ENCODE measurements at regions not wholly inside any gene's neighbourhood (a gene's known extent, or its start where the extent isn't known, plus 50 kb on each side); places are given as distances from the start of the nearest gene placed in this dataset.

DNA sequence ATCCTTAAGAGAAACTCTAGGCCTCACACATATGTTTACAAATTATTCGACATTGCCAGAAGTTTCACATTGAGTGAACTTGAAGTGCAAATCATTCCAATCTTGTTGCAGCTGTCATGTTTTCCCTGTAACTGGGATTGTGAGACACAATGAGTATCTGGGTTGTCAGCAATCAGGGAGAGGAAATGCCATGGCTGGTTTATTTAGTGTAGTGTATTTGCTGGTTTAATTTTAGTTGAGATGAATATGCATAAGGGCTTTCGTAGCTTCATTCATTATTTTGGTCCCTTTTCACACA is 54.2 kb upstream of the USP1 start:
- peaks cover 13% of the 10 kb centered on the region for H3K4me1 ChIP-seq (ENCODE audit: control insufficient read depth, insufficient read depth, low read length)
- TF ChIP-seq ZNF664 (tag by site-specific recombination; IDR thresholded peaks at IDR 0.05), result peak; percentile 26; the same call in 1 of the 2 replicates
- TF ChIP-seq, protein P1, sequence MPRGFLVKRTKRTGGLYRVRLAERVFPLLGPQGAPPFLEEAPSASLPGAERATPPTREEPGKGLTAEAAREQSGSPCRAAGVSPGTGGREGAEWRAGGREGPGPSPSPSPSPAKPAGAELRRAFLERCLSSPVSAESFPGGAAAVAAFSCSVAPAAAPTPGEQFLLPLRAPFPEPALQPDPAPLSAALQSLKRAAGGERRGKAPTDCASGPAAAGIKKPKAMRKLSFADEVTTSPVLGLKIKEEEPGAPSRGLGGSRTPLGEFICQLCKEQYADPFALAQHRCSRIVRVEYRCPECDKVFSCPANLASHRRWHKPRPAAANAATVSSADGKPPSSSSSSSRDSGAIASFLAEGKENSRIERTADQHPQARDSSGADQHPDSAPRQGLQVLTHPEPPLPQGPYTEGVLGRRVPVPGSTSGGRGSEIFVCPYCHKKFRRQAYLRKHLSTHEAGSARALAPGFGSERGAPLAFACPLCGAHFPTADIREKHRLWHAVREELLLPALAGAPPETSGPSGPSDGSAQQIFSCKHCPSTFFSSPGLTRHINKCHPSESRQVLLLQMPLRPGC (tag by site-specific recombination; IDR thresholded peaks at IDR 0.05), result no peak
- no peak for TF ChIP-seq ZNF248 (tag by site-specific recombination; IDR thresholded peaks at IDR 0.05)

DNA sequence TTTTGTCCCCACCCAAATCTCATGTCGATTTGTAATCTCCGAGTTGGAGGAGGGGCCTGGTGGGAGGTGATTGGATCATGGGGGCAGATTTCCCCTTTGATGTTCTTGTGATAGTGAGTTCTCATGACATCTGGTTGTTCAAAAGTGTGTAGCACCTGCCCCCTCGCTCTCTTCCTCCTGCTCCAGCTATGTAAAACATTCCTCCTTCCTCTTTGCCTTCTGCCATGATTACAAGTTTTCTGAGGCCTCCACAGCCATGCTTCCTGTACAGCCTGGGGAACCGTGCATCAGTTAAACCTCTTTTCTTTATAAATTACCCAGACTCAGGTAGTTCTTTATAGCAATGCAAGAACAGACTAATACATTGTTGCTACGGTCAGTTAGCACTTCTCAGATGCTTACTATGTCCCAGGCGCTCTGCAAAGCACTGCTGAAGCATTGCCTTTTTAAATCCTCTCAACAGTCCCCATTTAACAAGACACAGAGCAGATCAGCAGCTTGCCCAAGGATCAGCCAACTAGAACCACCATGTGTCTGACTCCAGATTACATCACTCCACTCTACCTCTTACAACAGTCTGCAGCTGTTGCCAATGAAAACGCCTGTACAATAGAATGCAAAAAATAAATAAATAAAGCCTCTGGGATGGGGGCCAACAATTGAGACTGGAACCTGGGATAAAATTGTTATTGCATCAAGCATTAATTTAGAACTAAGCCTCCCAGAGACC is 52.4 kb upstream of the USP1 start:
- Histone ChIP-seq H3K4me1 (ENCODE audit: control insufficient read depth, insufficient read depth, low read length) (peaks cover 13% of the 10 kb centered on the region), H3K36me3 (ENCODE audit: control insufficient read depth in 2 of 2, insufficient read depth in 1 of 2, low read length in 2 of 2) (no peaks in the 10 kb centered on the region), H3K27ac (ENCODE audit: extremely low read depth, low read depth, low read length) (peak overlapping the region; percentile 68), H3K4me3 (ENCODE audit: low read depth, low read length) (no peak overlapping the region), H3K9me3 (ENCODE audit: control insufficient read depth, insufficient read depth, low read depth, low read length) (no peaks in the 10 kb centered on the region)
- ChIA-PET POLR2A (no interaction called here), CTCF (no interaction called here)
- TF ChIP-seq MEIS1 (CRISPR knock-in tag; IDR thresholded peaks at IDR 0.05; ENCODE audit: borderline replicate concordance), result no peak
- TF ChIP-seq ZNF202 (tag by site-specific recombination; IDR thresholded peaks at IDR 0.05; ENCODE audit: borderline replicate concordance), result no peak
- no peak for TF ChIP-seq KLF7 (tag by site-specific recombination; IDR thresholded peaks at IDR 0.05; ENCODE audit: borderline replicate concordance)
- no peak for TF ChIP-seq BCL11A (tag by site-specific recombination; IDR thresholded peaks at IDR 0.05; ENCODE audit: low read depth)
- no peak for TF ChIP-seq ZNF529 (tag by site-specific recombination; IDR thresholded peaks at IDR 0.05; ENCODE audit: insufficient replicate concordance)
- TF ChIP-seq ZNF571 (tag by site-specific recombination; IDR thresholded peaks at IDR 0.05), result no peak
- no peak for TF ChIP-seq REPIN1 (tag by site-specific recombination; IDR thresholded peaks at IDR 0.05; ENCODE audit: low read depth)
- TF ChIP-seq, protein P2, sequence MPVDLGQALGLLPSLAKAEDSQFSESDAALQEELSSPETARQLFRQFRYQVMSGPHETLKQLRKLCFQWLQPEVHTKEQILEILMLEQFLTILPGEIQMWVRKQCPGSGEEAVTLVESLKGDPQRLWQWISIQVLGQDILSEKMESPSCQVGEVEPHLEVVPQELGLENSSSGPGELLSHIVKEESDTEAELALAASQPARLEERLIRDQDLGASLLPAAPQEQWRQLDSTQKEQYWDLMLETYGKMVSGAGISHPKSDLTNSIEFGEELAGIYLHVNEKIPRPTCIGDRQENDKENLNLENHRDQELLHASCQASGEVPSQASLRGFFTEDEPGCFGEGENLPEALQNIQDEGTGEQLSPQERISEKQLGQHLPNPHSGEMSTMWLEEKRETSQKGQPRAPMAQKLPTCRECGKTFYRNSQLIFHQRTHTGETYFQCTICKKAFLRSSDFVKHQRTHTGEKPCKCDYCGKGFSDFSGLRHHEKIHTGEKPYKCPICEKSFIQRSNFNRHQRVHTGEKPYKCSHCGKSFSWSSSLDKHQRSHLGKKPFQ (tag by site-specific recombination; IDR thresholded peaks at IDR 0.05), result no peak
- TF ChIP-seq ZNF596 (tag by site-specific recombination; IDR thresholded peaks at IDR 0.05), result no peak
- peak; percentile 78 for TF ChIP-seq ZNF335 (tag by site-specific recombination; conservative IDR thresholded peaks at IDR 0.05)
- TF ChIP-seq ZNF670 (tag by site-specific recombination; IDR thresholded peaks at IDR 0.05; ENCODE audit: low read depth), result no peak
- TF ChIP-seq, protein P3, sequence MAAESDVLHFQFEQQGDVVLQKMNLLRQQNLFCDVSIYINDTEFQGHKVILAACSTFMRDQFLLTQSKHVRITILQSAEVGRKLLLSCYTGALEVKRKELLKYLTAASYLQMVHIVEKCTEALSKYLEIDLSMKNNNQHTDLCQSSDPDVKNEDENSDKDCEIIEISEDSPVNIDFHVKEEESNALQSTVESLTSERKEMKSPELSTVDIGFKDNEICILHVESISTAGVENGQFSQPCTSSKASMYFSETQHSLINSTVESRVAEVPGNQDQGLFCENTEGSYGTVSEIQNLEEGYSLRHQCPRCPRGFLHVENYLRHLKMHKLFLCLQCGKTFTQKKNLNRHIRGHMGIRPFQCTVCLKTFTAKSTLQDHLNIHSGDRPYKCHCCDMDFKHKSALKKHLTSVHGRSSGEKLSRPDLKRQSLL (tag by site-specific recombination; IDR thresholded peaks at IDR 0.05), result no peak
- TF ChIP-seq ZNF140 (tag by site-specific recombination; IDR thresholded peaks at IDR 0.05), result no peak
- peak; percentile 69; the same call in 1 of the 2 replicates for TF ChIP-seq ZNF558 (tag by site-specific recombination; IDR thresholded peaks at IDR 0.05)
- TF ChIP-seq, protein P4, sequence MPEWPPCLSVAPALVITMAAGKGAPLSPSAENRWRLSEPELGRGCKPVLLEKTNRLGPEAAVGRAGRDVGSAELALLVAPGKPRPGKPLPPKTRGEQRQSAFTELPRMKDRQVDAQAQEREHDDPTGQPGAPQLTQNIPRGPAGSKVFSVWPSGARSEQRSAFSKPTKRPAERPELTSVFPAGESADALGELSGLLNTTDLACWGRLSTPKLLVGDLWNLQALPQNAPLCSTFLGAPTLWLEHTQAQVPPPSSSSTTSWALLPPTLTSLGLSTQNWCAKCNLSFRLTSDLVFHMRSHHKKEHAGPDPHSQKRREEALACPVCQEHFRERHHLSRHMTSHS (tag by site-specific recombination; IDR thresholded peaks at IDR 0.05), result no peak
- TF ChIP-seq SALL2 (tag by site-specific recombination; IDR thresholded peaks at IDR 0.05; ENCODE audit: borderline replicate concordance), result no peak
- TF ChIP-seq GLIS2 (tag by site-specific recombination; IDR thresholded peaks at IDR 0.05), result no peak
- TF ChIP-seq ZNF175 (tag by site-specific recombination; IDR thresholded peaks at IDR 0.05), result no peak
- TF ChIP-seq ZNF23 (tag by site-specific recombination; IDR thresholded peaks at IDR 0.05; ENCODE audit: borderline replicate concordance), result no peak
- TF ChIP-seq TCF7L2 (IDR thresholded peaks at IDR 0.05; ENCODE audit: borderline replicate concordance, low read depth, low read length), result 0 out of 2 replicates have a peak, but pooled peaks have one; percentile 36
- TF ChIP-seq, protein P5, sequence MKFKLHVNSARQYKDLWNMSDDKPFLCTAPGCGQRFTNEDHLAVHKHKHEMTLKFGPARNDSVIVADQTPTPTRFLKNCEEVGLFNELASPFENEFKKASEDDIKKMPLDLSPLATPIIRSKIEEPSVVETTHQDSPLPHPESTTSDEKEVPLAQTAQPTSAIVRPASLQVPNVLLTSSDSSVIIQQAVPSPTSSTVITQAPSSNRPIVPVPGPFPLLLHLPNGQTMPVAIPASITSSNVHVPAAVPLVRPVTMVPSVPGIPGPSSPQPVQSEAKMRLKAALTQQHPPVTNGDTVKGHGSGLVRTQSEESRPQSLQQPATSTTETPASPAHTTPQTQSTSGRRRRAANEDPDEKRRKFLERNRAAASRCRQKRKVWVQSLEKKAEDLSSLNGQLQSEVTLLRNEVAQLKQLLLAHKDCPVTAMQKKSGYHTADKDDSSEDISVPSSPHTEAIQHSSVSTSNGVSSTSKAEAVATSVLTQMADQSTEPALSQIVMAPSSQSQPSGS (tag by site-specific recombination; IDR thresholded peaks at IDR 0.05; ENCODE audit: low read depth), result peak; percentile 70
- TF ChIP-seq, protein P6, sequence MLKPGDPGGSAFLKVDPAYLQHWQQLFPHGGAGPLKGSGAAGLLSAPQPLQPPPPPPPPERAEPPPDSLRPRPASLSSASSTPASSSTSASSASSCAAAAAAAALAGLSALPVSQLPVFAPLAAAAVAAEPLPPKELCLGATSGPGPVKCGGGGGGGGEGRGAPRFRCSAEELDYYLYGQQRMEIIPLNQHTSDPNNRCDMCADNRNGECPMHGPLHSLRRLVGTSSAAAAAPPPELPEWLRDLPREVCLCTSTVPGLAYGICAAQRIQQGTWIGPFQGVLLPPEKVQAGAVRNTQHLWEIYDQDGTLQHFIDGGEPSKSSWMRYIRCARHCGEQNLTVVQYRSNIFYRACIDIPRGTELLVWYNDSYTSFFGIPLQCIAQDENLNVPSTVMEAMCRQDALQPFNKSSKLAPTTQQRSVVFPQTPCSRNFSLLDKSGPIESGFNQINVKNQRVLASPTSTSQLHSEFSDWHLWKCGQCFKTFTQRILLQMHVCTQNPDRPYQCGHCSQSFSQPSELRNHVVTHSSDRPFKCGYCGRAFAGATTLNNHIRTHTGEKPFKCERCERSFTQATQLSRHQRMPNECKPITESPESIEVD (tag by site-specific recombination; IDR thresholded peaks at IDR 0.05), result no peak

More for the DNA sequence above, 54.2 kb upstream of the USP1 start:
- no peaks in the 10 kb centered on the region for H3K36me3 ChIP-seq (ENCODE audit: control insufficient read depth in 2 of 2, insufficient read depth in 1 of 2, low read length in 2 of 2)
- H3K4me3 ChIP-seq (ENCODE audit: low read depth, low read length), result no peak overlapping the region
- ChIA-PET CTCF (no interaction called here), POLR2A (no interaction called here)
- no peaks in the 10 kb centered on the region for H3K9me3 ChIP-seq (ENCODE audit: control insufficient read depth, insufficient read depth, low read depth, low read length)
- H3K27ac ChIP-seq (ENCODE audit: extremely low read depth, low read depth, low read length), result no peak overlapping the region
